ENCODE measurements at regions not wholly inside any gene's neighbourhood (a gene's known extent, or its start where the extent isn't known, plus 50 kb on each side); places are given as distances from the start of the nearest gene placed in this dataset.

DNA sequence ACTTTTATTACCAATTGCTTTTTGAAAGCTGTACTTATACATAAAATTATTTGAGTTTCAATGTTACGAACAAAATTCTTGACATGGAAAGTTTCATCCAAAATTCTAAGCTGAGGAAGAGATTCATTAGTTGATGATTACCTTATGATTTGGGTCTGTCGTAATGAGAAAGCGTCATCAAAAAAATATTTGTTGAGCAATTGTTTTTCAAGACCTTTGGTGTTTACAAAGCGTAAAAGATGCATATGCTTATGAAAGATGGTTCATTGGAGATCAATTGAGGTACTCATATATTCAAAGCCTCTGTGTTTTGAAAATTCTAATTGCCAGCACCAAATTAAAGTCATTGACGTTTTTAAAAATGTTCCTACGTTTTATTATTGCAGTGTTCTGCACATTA lies 110.5 kb upstream of the DOK5 start:
- DNase-seq, result no peak

DNA sequence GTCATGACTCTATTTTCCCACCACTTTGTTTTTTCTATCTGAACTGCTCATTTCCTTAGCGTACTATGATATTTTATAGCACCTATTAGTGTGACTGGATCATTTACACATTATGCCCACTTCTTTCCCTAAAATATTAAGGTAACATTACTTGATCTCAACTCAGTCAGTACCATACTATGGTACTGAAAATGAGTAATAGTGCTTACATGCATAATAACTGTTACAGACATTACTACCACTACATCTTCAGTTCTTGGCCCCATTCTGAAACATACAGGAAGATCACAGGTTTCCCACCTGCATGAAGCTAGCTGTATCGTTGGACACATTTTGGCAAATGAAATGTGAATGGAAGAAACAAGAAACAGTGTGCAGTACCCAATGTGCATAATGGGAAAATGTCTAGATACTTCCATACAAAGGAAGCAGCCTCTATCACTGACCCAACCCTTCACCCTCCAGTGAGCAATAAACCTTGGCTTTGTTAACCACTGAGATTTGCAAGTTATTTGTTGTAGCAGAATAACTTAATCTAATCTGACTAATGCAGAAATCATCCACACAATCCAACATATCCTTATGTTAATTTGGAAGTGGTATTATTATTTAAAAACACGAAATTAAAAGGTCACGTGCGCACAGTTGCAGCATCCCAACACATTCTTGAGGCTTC lies 108.6 kb upstream of the DOK5 start:
- no peak for DNase-seq

DNA sequence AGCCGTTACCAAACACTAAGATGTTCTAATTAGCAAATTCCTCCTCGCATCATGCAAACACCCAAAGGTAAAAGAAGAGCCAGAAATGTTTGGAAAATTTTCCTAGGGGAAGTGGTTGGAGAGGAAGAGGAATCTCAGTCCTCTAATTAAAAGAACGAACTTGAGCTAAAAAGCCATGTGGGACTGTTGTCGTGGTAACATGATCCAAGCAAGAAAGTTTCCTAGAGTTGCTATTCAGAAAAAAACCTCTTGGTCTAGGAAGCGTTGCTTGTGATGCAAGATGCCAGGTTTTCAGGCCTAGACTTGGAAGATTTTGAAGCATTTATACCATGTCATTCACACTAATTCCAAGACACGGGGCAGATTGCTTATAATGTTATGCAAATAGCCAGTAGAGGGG lies 106.8 kb upstream of the DOK5 start:
- no peak for DNase-seq

DNA sequence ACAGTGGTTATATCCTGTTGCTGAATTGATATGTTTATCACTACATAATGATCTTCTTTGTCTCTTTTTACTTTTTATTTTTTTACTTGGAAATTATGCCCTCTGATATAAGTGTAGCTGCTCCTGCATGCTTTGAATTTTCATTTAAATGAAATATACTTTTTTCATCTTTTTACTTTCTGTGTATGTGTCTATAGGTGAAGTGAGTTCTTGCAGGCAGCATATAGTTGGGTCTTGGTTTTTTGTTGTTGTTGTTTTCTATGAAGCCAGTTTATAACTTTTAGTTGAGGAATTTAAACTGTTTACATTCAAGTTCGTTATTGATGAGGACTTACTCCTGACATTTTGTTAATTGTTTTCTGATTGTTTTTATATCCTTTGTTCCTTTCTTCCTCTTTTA lies 103.1 kb upstream of the DOK5 start:
- no peak for DNase-seq

DNA sequence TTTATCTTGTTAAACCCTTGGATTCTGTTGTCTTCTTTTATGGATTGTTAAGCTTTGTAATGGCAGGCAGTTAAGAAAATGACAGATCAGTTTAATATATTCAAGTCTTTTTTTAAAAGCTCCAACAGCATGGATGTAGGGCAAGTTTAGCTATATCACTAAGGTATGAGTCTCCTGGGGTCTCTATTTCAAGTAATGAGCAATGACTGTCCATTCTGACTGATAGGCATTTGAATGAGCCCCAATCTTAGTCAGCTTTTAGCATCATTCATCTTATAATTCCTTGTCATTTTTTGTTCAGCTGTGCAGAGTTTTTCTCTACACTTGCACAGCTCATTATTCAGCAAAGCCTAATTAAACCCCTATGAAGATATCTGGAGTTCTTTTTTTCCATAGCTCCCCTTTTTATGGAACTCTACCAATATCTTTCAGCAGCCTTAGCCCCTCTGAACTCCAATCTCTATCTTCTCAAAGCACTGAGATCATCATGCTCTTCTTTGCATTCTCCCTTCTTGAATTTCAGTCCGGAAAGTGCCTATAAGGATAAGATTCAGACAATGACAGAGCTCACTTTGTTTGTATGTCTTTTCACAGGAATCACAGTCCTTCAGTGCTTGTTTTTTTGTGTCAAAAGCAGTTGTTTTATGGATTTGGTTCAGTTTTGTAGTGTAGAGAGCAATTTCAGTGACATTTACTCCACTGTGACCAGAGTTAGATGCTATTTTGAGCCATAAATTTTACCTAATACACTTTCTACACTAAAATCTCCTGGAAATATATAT lies 97.2 kb upstream of the DOK5 start:
- DNase-seq, result no peak

DNA sequence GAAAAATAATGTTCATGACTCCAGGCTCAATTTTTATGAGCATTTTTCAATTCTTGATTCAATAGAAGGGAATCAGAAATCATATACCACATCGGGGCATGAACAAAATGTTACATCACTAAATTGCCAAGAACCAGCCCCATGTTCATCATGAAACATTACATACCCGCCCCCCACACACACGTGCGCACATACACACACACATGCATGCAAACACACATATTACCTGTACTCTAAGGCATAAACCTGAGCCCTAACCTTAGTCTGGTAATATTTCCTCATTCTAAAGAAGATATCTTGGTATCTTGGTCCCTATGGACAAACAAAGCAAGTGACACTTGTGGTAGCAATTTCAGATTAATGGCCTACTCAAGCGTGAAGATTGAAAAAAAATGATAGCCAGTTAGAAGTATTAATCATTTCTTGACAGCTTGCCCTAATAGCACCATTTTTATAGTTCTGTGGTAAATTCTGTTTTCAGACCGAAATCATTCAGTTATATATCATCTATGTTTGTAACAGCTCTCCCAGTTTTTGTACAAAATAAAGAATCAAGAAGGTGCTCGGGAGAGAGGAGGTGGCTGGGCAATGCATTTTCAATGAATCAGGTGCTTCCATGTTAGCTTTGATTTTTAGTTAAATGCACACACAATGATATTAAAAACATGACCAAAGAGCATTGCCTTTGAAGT lies 95.4 kb upstream of the DOK5 start:
- no peak for DNase-seq

DNA sequence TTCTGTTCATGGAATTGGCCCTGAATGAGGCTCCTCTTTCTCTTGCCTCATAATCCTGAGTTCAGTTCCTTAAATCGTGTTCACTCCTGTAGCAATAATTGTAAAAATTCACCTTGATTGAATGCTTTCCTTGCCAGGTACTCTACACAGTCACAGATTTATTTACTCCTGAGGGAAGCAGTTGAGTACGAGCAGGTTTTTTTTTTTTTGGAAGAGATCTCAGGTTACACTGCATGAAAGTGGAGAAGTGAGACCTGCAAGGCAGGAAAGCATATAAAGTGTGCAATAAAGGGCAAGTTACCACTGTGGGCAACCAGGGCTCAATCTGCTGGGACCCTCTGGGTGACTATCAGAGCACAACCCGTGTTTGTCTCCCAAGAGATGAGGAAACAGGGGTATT lies 93.0 kb upstream of the DOK5 start:
- DNase-seq, result peak; percentile 6 to 38

DNA sequence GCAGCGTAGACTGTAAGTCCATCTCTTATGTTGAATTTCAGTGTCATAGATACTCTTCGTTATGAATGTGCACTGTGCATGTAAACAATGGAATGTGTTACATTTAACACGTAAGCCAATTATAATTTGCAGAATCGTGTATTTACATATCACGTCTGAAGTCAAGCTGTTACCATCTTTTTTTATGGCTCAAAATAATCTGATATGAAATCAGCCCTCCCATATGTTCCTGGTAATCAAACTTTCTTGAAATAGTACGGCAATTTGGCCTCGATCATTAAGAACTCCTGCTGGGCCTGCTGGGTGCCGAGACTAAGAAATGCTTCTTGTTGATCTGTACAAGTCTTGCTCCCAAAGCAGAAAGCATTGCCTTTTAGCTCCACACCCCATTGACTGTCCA lies 89.6 kb upstream of the DOK5 start:
- peak in 1 of 2 experiments; percentile 50 for DNase-seq

DNA sequence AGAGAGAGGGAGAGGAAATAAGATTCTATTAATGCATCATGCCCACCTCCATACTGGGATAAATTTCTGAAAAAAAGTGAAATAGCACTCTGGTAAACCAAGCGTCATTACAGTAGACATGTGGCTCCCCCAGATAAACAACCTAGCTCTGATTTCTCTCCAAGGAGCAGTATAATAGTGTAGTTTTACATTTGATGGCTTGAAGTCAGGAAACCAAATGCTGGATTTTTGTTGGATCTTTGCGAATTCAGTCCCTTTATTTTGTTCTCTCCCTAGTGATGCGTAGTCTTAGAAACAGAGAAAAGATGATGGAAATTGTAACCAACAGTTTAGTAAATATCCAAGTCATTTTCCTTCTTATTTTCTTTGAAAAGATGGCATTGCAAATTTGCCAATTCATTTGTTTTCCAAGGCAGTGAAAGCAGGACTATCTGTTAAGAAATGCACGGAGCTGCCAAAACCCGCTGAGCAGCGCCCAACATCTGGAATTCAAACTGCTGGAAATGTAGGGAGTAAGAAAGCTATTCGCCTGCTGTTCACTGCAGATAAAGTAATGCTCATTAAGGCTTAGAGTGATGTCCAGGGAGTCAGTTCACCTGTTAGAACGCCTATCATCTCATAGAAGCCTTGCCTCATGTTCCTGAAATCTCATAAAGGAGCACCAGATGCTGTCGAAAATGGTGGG lies 85.7 kb upstream of the DOK5 start:
- DNase-seq, result no peak

DNA sequence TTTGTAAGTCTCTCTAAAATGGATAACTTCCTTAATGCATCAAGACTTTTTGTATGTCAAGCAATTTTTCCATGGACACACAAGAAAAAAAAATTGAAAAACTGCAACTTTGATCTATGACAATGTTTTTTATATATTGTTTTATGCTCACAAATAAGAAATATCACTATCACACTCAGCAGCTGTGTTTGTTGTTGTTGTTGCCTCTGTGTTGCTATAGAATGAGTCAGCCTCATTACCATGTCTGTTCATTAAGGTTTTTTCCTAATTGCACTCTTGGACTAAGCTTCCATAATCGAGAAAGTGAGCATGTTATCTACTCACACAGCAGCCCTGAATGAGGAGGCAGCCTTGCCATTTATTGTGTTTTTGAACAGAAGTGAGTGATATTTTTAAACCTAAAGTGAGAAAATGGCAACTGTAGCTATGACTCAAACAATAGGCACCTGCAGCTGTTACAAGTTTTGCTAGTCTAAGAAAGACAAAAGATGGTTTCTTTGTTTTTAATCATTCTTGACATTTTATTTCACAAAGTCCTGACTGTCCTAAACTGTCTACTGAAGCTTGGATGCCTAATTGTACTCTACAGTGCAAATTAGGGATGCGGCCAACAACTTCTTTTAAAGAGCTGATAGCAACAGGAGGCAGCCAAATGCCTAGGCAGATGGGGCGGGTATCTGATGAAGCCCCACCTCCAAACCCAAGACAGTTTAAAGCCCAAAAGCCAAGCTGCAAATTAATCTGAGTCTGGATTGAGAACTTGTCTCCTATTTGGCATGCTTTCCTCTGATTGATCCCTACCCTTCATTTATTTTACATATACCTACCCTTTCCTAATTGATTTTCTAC lies 77.9 kb upstream of the DOK5 start:
- DNase-seq, result no peak

DNA sequence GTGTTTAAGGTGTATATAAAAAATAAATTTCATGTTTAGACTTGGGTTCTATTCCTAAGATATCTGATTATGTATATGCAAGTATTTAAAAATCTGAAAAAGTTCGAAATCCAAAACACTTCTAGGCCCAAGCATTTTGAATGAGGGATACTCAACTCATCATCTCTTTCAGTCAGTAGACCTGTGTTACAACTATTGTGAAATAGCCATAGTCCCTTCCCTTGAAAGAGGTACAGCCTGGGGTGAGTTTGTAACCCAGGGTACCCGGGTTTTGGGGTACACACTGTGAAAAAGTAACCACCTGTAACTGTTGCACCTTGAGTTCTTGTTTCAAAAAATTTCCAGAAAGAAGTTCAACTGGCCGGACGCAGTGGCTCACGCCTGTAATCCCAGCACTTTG lies 76.6 kb upstream of the DOK5 start:
- DNase-seq, result no peak

DNA sequence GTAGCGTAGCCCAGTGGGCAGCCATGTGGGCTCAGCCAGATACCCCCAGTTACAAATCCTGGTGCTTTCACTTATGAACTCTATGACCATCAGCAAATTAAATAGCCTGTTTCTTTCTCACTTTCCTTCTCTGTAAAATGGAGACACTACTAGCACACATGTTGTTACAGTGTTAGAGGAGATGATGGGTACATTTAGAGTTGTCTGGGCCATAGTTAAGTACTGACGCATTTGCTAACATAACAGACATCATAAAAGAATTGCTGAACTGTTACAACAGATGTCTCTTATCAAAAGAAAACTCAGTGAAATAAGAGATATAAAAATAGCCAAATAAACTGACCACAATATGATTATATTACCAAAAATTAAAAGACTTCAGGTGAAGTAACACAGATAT lies 69.9 kb upstream of the DOK5 start:
- DNase-seq, result no peak

DNA sequence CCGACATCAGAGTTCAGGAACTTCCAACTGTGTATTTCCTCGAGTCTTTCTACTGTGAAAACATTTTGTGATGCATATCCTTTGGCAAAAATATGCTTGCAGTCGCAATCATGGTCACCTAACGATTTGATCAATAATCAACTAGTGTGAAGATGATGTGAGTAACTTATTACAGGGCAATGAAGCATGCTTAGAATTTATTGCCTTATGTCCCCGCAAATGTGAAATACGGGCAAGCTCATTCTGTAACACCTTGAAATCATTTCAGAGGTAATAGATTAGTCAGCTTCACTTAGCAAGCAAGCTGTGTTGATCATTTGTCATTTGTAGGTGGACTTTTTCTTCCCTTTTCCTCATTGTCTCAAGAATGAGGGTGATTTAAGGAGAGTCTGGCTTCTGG lies 67.9 kb upstream of the DOK5 start:
- DNase-seq, result no peak

DNA sequence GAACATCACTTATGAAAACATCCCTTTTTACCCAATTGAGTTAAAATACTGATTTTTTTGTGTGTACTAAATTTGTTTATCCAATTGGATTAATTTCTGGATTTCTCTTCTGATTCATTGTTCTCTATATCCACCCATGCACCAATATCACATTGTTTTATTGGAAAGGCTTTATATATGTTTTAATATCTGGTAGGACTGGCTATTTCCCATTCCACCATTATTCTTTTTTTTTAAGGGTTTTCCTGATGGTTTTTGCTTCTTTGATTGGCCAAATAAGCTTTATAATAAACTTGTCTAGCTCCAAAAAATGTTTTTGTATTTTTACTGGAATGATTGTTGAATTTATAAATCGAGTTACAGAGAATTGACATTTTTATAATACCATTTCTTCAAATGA lies 59.4 kb upstream of the DOK5 start:
- no peak for DNase-seq

DNA sequence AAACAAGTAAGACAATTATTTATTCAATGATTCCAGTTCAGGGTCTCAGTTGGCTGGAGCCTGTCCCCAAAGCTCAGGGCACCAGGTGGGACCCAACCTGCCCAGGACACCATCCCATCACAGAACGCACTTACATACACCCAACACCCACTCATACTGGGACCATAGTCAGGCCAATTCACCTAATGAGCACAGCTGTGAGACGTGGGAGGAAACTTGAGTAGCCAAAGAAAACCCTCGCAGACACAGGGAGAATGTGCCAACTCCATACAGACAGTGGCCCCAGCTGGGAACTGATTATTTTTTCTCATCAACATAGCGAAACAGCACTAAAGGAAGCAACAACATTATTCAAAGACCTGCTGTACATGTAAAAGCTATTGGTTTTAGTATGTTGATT lies 58.6 kb upstream of the DOK5 start:
- no peak for DNase-seq

DNA sequence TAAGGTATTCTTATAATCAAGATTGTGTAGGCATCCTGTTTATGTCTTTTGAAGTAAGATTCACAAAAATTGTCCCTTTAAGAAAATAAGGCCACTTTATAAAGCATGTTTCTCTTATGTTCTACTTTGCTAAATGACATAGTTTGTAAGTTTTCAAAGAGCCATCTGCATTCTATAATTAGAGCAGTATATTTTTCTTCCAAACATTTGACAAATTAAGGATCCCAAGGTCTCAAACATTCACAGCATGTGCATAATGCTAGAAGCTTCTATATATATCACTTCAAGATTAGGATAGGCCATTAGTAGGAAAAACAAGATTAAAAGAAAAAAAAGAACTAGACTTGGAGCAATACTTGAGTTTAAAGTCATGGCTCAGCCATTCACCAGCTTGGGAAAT lies 55.9 kb upstream of the DOK5 start:
- DNase-seq, result no peak

All from NCI-H187 (cell line).